ENCODE measurements at regions not wholly inside any gene's neighbourhood (a gene's known extent, or its start where the extent isn't known, plus 50 kb on each side); places are given as distances from the start of the nearest gene placed in this dataset.
"Not testable (repeated sequence)": the region's sequence is repeated elsewhere in the genome, so short reads cannot be mapped to it uniquely, and the experiment has no call there.

DNA sequence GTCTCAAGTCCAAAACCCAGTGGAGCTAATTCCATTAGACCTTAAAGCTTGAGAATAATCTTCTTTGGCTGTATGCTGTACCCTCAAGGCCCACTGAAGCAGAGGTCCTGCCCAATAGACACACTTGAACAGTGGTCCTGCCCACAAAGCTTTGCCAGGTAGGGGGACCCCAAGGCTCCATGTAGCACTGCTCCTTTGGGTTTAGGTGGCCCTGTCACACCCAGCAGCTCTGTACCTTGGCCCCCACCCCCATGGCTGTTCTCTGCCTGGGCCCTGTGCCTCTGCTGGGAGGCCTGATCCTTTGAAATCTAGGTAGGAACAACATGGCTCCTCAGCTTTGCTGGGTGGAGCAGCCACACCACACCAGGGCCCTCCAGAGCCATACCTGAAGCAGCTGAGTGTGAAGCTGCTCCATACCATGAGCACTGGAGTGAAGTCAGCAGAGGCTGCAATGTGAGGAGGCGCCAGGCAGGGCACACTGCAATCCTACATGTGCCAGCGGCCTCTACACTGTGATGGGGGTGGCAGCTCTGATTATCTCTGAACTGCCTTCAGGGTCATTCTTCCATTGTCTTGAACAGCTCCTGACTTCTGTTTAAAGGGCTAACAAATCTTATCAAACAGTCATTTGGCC is 188.0 kb upstream of the CCDC54 start:
- no peaks in the 10 kb centered on the region for H3K36me3 ChIP-seq (ENCODE audit: insufficient read depth, low read length)
- no peaks in the 10 kb centered on the region for H3K4me1 ChIP-seq (ENCODE audit: insufficient read depth, low read length)
- H3K9me3 ChIP-seq (ENCODE audit: control insufficient read depth, insufficient read depth, low read length) = no peaks in the 10 kb centered on the region
- H3K9ac ChIP-seq (ENCODE audit: low read depth, low read length) = no peak overlapping the region

DNA sequence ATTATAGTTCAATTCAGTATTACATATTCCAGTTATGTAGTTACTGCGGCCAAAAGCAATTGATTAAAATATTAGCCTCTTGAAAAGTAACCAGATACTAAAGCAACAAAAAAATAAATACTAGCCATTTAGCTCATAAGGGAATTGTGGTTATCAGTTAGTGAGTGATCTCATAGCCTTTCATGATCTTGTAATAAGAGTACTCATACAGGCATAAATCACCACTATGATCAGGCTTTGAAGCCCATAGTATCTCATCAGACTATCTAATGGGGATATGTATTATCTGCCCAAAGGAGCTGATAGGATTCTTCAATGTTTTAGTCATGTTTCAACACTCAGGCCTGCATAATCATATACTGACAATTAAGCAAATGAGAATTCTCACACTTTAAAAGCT is 184.1 kb upstream of the CCDC54 start:
- Histone ChIP-seq H3K9ac (ENCODE audit: low read depth, low read length) (no peak overlapping the region), H3K36me3 (ENCODE audit: insufficient read depth, low read length) (no peaks in the 10 kb centered on the region), H3K4me1 (ENCODE audit: insufficient read depth, low read length) (no peaks in the 10 kb centered on the region), H3K9me3 (ENCODE audit: control insufficient read depth, insufficient read depth, low read length) (no peaks in the 10 kb centered on the region)

DNA sequence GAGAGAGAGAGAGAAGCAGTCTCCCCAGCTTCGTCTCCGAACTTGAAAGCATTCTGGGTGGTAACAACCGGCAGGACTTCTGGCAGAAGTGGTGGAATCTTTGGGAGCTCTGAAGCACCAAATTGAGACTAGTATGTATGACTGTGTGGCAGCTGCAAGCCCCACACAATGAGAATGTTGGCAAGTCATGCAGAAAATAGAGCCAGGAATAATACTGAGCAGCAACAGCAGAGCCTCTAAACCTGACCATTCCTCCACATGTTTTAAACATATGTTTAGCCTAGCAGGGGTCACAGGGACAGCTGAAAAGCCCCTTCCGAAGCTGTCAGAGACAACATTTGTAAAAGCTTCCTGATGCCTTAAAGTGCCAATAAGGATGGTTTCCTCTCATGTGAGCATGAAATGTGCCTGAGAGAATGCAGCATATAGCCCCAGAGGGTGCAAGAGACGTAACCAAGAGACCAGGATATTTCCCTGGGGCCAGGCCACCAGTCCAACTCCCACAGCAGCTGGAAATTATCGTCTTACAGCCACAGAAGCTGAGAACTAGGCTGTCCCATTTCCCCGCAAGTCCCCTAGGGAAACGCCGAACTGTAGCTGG is 178.6 kb upstream of the CCDC54 start:
- no peaks in the 10 kb centered on the region for H3K4me1 ChIP-seq (ENCODE audit: insufficient read depth, low read length)
- H3K9me3 ChIP-seq (ENCODE audit: control insufficient read depth, insufficient read depth, low read length) = no peaks in the 10 kb centered on the region
- no peak overlapping the region for H3K9ac ChIP-seq (ENCODE audit: low read depth, low read length)
- no peaks in the 10 kb centered on the region for H3K36me3 ChIP-seq (ENCODE audit: insufficient read depth, low read length)

DNA sequence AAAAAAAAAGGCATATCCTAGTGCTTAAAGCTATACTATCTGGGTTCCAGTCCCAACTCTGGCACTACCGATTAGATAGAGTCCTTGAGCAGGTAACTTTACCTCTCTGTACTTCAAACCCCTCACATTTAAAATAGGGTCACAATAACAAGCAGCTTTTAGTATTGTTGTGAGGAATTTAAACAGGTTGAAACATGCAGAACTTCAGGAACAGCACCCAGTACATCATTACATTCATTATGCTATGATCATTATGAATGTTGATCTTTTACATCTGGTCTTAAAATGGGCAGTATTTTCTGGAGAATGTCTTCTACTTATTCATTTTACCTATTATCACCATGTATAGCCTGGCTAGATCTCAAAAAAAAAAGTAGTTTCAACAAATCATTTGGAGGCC is 176.1 kb upstream of the CCDC54 start:
- H3K9ac ChIP-seq (ENCODE audit: low read depth, low read length) = no peak overlapping the region
- H3K9me3 ChIP-seq (ENCODE audit: control insufficient read depth, insufficient read depth, low read length) = no peaks in the 10 kb centered on the region
- no peaks in the 10 kb centered on the region for H3K36me3 ChIP-seq (ENCODE audit: insufficient read depth, low read length)
- no peaks in the 10 kb centered on the region for H3K4me1 ChIP-seq (ENCODE audit: insufficient read depth, low read length)

DNA sequence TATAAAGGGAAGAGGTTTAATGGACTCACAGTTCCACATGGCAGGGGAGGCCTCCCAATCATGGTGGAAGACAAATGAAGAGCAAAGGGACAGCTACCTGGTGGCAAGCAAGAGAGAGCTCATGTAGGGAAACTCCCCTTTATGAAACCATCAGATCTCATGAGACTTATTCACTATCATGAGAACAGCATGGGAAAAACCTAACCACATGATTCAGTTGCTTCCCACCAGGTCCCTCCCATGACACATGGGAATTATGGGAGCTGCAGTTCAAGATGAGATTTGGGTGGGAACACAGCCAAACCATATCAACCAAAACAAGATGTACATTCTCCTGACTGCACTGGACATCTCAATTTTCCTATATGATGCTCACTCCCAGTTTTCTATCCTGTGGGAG is 174.4 kb upstream of the CCDC54 start:
- not testable (repeated sequence) for H3K4me1 ChIP-seq (ENCODE audit: insufficient read depth, low read length); H3K36me3 ChIP-seq (ENCODE audit: insufficient read depth, low read length); H3K9ac ChIP-seq (ENCODE audit: low read depth, low read length); H3K9me3 ChIP-seq (ENCODE audit: control insufficient read depth, insufficient read depth, low read length)

DNA sequence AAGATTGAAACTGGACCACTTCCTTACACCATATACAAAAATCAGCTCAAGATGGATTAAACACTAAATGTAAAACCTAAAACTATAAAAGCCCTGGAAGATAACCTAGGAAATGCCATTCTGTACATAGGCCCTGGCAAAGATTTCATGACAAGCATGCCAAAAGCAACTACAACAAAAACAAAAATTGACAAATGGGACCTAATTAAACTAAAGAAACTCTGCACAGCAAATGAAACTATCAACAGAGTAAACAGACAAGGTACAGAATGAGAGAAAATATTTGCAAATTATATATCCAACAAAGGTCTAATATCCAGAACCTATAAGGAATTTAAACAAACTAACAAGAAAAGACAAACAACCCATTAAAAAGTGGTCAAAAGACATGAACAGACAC is 173.1 kb upstream of the CCDC54 start:
- H3K36me3 ChIP-seq (ENCODE audit: insufficient read depth, low read length) = no peaks in the 10 kb centered on the region
- H3K9me3 ChIP-seq (ENCODE audit: control insufficient read depth, insufficient read depth, low read length) = no peaks in the 10 kb centered on the region
- H3K4me1 ChIP-seq (ENCODE audit: insufficient read depth, low read length) = peaks cover 8% of the 10 kb centered on the region; the same call in 1 of the 2 replicates
- no peak overlapping the region for H3K9ac ChIP-seq (ENCODE audit: low read depth, low read length)

DNA sequence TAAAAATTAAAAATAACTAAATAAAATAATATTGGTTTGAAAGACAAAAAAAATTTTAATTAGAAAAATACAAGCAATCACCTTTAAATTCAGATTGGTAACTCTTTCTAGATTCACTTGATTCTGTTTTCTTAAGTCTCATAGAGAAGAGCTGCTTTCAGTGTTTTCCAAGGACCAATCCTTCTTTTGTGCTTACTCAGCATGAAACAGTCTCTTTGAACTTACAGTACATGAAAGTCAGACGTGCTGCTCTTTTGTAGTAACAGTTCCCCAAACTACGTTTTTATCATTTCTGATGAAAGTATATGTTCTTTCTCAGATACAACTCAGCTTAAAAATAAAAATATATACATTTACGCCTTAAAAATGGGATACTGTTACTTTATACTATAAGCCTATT is 171.9 kb upstream of the CCDC54 start:
- Histone ChIP-seq H3K36me3 (ENCODE audit: insufficient read depth, low read length) (no peaks in the 10 kb centered on the region), H3K4me1 (ENCODE audit: insufficient read depth, low read length) (peaks cover 8% of the 10 kb centered on the region; the same call in 1 of the 2 replicates), H3K9me3 (ENCODE audit: control insufficient read depth, insufficient read depth, low read length) (no peaks in the 10 kb centered on the region), H3K9ac (ENCODE audit: low read depth, low read length) (no peak overlapping the region)

DNA sequence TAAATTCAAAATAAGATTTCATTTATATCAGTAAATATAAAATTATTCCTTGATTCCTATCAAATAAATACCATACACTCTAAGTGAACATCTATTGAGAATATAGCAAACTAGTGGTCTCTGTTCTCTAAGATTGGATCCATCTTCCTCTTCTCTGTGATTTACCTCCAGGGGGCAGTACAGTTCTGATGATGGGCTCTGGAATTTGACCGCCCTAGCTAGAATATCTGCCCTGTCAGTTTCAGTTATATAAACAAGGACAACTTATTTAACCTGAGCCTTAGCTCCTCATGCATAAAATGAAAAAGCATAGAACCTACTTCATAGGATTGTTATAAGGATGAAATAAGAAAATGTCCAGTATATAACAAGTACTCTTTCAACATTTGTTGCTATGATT is 171.1 kb upstream of the CCDC54 start:
- Histone ChIP-seq H3K36me3 (ENCODE audit: insufficient read depth, low read length) (no peaks in the 10 kb centered on the region), H3K9ac (ENCODE audit: low read depth, low read length) (no peak overlapping the region), H3K4me1 (ENCODE audit: insufficient read depth, low read length) (peaks cover 8% of the 10 kb centered on the region; the same call in 1 of the 2 replicates), H3K9me3 (ENCODE audit: control insufficient read depth, insufficient read depth, low read length) (no peaks in the 10 kb centered on the region)

DNA sequence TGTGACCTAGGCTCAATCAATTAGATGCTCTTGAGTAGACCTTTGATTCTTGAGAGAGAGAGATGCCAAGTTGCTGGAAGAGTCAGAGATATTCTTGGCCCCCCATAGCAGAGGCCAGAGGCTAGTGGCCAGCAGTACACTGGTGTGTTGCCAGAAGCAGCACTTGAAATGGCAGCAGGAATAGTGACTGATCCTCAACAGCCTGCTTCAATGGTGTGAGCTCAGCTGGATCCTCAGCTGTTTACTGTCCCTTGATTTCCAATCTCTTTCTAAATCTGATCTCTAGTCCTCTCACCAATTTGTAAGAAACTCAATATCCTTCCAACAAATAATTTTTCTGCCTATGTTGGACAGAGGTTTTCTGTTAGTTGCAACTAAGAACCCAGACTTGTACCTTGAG is 170.3 kb upstream of the CCDC54 start:
- H3K36me3 ChIP-seq (ENCODE audit: insufficient read depth, low read length) = no peaks in the 10 kb centered on the region
- no peak overlapping the region for H3K9ac ChIP-seq (ENCODE audit: low read depth, low read length)
- no peaks in the 10 kb centered on the region for H3K9me3 ChIP-seq (ENCODE audit: control insufficient read depth, insufficient read depth, low read length)
- H3K4me1 ChIP-seq (ENCODE audit: insufficient read depth, low read length) = peaks cover 8% of the 10 kb centered on the region; the same call in 1 of the 2 replicates

DNA sequence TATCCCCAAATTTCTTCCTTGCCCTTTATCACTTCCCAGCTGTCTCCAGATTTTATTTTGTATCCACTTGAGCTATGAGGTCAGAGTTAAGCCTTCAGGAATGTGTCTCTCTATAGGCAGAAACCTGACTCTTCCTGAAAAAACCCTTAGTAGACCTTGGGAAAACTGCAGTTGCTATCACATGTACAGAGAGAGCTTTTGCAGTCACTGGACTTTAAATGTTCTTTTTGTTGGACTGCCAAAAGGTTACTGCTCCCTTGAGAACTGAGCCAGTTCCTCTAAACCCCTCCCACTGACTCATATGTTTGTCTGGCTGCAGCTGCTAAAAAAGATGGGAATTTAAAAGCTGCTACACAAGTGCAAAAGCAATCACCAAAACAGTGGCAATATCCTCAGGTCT is 169.1 kb upstream of the CCDC54 start:
- Histone ChIP-seq H3K4me1 (ENCODE audit: insufficient read depth, low read length) (peaks cover 8% of the 10 kb centered on the region; the same call in 1 of the 2 replicates), H3K9me3 (ENCODE audit: control insufficient read depth, insufficient read depth, low read length) (no peaks in the 10 kb centered on the region), H3K36me3 (ENCODE audit: insufficient read depth, low read length) (no peaks in the 10 kb centered on the region), H3K9ac (ENCODE audit: low read depth, low read length) (no peak overlapping the region)

DNA sequence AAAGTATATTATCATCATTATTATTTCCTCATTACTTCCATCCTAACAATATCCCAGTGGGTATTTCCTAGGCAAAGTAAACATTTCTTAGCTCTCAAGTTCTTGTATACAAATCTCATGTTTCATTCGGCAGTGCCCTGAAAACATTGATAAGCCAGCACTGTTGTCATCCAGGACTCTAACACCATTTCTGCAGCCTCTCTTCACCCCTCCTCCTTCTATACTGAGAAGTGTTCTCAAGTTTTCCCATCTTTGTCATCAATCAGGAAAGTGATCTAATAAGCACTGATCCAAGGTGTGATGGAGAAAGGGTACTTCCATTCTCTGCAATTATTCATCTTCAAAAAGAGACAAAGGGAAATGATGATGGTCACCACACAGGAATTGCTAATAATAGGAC is 168.4 kb upstream of the CCDC54 start:
- no peak overlapping the region for H3K9ac ChIP-seq (ENCODE audit: low read depth, low read length)

DNA sequence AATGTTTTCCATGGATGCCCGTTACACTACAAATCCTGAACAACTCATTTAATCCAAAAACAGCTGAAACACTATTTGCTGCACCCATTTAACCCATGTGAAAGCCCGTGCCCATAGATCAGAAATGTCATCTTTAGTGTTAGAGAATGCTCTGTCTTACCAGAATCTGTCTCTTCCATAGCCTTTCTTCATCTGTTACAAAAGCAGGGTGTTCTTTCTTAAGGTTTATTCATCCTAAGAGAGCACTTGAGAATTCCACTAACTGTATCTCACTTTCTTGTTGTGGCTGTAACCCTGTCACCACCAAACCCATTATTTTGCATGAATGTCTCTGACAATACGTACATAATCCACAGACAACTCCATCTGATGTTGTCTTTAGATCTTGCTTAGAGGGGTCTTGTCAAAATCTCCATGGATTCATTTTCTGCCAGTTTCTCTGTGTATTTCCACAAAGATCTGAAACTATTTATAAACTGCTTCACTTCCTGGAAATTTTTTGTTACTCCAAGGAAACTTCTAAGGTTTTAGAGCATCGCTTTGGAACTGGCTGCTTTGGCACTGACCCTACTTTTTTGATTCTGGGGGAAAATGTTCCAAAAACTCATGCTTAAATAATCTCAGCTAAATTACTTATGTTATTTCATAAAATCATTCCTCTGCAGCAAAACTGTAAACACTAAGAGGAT is 167.8 kb upstream of the CCDC54 start:
- H3K4me1 ChIP-seq (ENCODE audit: insufficient read depth, low read length) = peaks cover 8% of the 10 kb centered on the region; the same call in 1 of the 2 replicates
- no peak overlapping the region for H3K9ac ChIP-seq (ENCODE audit: low read depth, low read length)
- no peaks in the 10 kb centered on the region for H3K36me3 ChIP-seq (ENCODE audit: insufficient read depth, low read length)
- no peaks in the 10 kb centered on the region for H3K9me3 ChIP-seq (ENCODE audit: control insufficient read depth, insufficient read depth, low read length)

More for the DNA sequence above, 168.4 kb upstream of the CCDC54 start:
- Histone ChIP-seq H3K36me3 (ENCODE audit: insufficient read depth, low read length) (no peaks in the 10 kb centered on the region), H3K9me3 (ENCODE audit: control insufficient read depth, insufficient read depth, low read length) (no peaks in the 10 kb centered on the region), H3K4me1 (ENCODE audit: insufficient read depth, low read length) (peaks cover 8% of the 10 kb centered on the region; the same call in 1 of the 2 replicates)

DNA sequence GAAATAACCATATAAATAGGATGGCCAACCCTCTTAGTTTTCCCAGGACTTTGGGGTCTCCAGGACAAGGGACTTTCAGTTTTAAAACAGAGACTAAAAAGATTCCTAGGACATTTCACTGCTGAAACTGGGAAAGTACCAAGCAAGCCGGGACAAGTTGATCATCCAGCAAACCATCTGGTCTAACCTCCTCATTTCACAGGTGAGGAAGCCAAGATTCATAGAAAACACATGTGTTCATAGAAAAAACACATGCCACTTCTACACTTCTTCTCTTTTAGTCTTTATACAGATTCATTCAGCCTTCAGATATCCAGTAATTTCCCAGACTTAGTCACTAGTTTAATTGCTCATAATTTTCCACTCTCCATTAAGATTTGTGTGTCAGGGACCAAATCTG is 165.6 kb upstream of the CCDC54 start:
- no peak overlapping the region for H3K9ac ChIP-seq (ENCODE audit: low read depth, low read length)
- H3K36me3 ChIP-seq (ENCODE audit: insufficient read depth, low read length) = no peaks in the 10 kb centered on the region
- no peaks in the 10 kb centered on the region; the same call in 1 of the 2 replicates for H3K9me3 ChIP-seq (ENCODE audit: control insufficient read depth, insufficient read depth, low read length)
- peaks cover 8% of the 10 kb centered on the region; the same call in 1 of the 2 replicates for H3K4me1 ChIP-seq (ENCODE audit: insufficient read depth, low read length)

DNA sequence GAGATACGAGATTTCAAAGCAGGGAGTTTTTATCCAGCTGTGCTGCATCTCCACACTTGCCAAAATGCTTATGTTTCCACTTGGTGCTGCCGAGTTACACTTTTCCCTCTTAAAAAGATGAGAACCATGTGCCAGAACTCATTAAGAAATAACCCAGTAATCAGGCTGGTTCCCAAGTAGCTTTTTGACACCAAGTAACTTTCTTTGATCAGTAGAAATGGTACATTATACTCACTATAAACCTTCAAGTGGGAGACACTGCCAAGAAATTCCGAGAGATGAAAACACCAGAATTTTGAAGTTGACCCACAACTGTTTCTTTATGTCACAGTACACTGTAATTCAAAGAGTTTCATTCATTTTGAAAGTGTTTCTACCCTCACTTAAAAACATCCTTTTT is 164.6 kb upstream of the CCDC54 start:
- Histone ChIP-seq H3K9me3 (ENCODE audit: control insufficient read depth, insufficient read depth, low read length) (no peaks in the 10 kb centered on the region; the same call in 1 of the 2 replicates), H3K9ac (ENCODE audit: low read depth, low read length) (no peak overlapping the region), H3K4me1 (ENCODE audit: insufficient read depth, low read length) (peaks cover 8% of the 10 kb centered on the region; the same call in 1 of the 2 replicates), H3K36me3 (ENCODE audit: insufficient read depth, low read length) (no peaks in the 10 kb centered on the region)

Measured in ES-I3 (cell line).